Bronchial epithelial cell (primary cell): ENCODE measurements at regions not wholly inside any gene's neighbourhood (a gene's known extent, or its start where the extent isn't known, plus 50 kb on each side); places are given as distances from the start of the nearest gene placed in this dataset.

Experiments
- DNase-seq: peaks from one replicate; pipeline ENCODE4 v3.0.0-alpha.2; 2010; ENCODE audit warnings: low read depth
- FAIRE-seq: peaks from 2 replicates; lab custom pipeline; 2011; peaks lifted over from hg19 to GRCh38; lab: Jason Lieb, UNC
- H3K27me3 ChIP-seq: 2 replicates; pipeline ENCODE4 v1.5.1; 2011; ENCODE audit warnings: low read length; ENCODE audit not compliant: control insufficient read depth, insufficient read depth
- H3K36me3 ChIP-seq: 2 replicates; pipeline ENCODE4 v1.5.1; 2011; ENCODE audit warnings: low read length; ENCODE audit not compliant: control insufficient read depth, insufficient read depth
- H3K4me3 ChIP-seq: 2 replicates; pipeline ENCODE4 v1.5.1; 2011; ENCODE audit warnings: mild to moderate bottlenecking, low read depth, low read length, control low read depth
- TF ChIP-seq, protein P1 (sequence below): IDR thresholded peaks from 2 replicates; pipeline ENCODE4 v1.5.1; 2011; ENCODE audit warnings: mild to moderate bottlenecking, moderate library complexity, low read length, control low read depth, inconsistent platforms; ENCODE audit not compliant: insufficient read depth, severe bottlenecking

DNA sequence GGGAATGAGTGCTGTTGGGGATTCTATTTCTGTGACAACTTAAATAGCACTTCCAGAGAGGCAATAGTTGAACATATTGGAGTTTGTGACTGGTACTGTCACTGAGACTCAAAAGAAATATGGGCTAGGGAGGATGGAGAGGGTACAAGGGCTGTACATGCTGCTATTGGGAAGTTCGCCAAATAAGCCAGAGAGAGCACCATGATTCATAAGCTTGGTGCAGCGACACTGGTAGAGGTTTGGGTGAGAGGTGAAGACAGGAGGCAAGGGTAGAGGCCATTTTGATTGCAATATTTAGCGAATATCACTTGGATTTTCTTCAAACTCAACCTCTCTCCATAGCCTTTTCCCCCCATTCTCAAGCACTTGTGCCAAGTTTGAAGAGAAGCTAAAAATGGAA is 214.3 kb downstream of the OGFRL1 start:
- TF ChIP-seq, protein P1, sequence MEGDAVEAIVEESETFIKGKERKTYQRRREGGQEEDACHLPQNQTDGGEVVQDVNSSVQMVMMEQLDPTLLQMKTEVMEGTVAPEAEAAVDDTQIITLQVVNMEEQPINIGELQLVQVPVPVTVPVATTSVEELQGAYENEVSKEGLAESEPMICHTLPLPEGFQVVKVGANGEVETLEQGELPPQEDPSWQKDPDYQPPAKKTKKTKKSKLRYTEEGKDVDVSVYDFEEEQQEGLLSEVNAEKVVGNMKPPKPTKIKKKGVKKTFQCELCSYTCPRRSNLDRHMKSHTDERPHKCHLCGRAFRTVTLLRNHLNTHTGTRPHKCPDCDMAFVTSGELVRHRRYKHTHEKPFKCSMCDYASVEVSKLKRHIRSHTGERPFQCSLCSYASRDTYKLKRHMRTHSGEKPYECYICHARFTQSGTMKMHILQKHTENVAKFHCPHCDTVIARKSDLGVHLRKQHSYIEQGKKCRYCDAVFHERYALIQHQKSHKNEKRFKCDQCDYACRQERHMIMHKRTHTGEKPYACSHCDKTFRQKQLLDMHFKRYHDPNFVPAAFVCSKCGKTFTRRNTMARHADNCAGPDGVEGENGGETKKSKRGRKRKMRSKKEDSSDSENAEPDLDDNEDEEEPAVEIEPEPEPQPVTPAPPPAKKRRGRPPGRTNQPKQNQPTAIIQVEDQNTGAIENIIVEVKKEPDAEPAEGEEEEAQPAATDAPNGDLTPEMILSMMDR = no peak
- FAIRE-seq (no peak), DNase-seq (no peak)
- Histone ChIP-seq H3K27me3 (no peaks in the 10 kb centered on the region), H3K36me3 (no peaks in the 10 kb centered on the region), H3K4me3 (no peak overlapping the region)

DNA sequence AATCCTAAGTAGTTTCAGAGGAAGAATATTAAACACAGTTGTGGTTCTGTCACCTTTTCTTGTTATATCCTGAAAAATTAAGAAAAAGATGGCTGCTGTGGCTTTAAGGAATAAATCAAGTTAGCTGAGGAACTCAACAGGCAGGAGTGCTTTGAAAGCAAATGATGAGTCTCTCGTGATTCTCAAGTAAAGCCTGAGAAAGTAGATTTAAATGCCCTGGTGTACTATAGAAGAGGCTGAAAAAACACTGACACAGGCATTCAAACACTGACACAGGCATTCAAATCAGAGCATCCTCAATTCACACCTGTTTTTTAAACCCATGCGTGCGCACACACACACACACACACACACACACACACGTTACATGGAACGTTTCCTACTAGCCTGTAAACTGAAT is 218.6 kb downstream of the OGFRL1 start:
- Histone ChIP-seq H3K4me3 (no peak overlapping the region), H3K27me3 (no peaks in the 10 kb centered on the region), H3K36me3 (no peaks in the 10 kb centered on the region)
- no peak for FAIRE-seq
- no peak for DNase-seq
- TF ChIP-seq, protein P1 = no peak

DNA sequence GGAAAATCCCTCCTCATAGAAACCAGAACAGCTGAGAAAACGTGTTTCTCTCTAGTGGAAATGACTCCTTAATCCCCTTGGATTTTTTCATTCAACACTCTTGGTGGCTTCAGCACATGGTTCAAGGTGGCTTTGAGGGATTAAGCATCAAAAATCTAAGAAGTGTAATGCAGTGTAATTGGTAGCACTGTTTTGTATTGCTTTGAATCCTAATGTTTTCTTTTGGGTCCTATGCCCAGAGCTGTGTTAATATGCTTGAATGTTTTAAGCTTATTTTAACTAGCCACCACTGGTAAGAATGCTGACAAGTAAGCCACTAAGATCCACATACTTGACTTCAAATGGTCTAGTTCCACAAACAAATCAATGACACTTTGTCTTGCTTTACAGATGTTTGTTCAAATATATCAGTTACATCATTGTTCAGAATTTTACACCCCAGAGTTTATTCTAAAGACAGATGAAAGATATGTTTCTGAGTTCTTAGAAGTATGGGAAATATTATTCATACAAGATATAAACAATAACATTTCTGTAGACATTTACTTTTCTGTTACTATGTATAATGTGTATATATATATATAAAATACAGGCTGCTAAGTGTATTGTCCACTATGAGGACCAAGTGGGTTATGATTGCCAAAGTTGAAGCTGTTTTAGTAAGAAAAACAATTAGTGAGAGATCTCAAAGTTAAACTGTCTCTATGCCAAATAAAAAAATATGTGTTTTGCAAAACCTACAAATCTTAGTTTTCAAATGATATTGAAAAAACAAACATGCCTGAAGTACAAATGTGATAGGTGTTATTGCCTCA is 220.8 kb downstream of the OGFRL1 start:
- FAIRE-seq = peak; percentile 18
- Histone ChIP-seq H3K4me3 (no peak overlapping the region), H3K36me3 (no peaks in the 10 kb centered on the region), H3K27me3 (no peaks in the 10 kb centered on the region)
- TF ChIP-seq, protein P1 = no peak
- no peak for DNase-seq

DNA sequence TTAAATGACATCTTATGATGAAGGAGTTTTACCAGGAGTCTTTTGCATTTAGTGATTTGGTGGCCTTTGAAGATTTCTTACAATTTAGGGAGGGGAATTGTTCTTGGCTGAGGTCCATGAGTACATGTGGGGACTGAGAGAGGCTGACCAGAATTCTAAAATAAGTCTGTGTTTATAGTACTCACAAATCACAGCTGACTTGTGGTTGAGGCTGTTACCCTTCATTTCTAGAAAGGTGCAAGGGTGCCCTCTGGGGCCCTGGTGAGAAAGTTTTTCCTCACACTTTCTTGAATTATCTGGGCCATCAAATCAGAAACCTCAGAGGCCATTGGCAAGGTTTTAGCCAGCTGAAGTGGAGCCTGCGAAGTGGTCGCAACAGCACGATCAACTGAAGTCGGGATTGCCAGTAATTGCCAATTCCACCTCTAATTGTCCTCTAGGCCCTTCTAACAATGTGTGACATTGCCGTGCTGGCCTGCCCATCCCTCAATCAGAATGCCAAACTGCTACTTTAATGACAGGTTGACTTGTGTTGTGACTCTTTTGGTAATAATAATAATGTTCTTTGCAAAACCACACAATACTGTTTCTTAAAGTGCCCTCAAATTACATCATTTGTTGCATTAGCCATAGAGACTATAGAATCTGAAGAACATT is 221.6 kb downstream of the OGFRL1 start:
- DNase-seq = peak; percentile 58
- Histone ChIP-seq H3K27me3 (no peaks in the 10 kb centered on the region), H3K36me3 (no peaks in the 10 kb centered on the region), H3K4me3 (no peak overlapping the region)
- no peak for FAIRE-seq
- TF ChIP-seq, protein P1 = peak; percentile 58

DNA sequence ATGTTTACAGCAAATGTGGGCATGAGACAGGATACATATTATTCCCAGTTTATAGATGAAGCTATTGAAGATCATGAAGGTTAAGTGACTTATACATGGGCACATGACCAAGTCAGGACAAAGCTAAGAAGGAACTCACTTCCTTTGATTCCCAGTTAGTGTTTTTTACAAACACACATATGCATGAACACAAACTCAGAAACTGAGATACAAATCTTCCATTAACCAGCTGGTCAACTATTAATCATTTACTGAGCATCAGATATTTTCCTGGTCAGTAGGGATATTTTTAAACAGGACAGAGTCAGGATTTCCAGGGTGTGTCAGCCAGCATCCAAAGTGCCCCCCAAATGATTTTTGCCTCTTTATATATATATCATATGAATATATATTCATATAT is 222.2 kb downstream of the OGFRL1 start:
- Histone ChIP-seq H3K4me3 (no peak overlapping the region), H3K27me3 (no peaks in the 10 kb centered on the region), H3K36me3 (no peaks in the 10 kb centered on the region)
- DNase-seq (no peak), FAIRE-seq (no peak)
- TF ChIP-seq, protein P1 = no peak
